HUES64 (cell line): ENCODE measurements at regions not wholly inside any gene's neighbourhood (a gene's known extent, or its start where the extent isn't known, plus 50 kb on each side); places are given as distances from the start of the nearest gene placed in this dataset.
"Not testable (repeated sequence)": the region's sequence is repeated elsewhere in the genome, so short reads cannot be mapped to it uniquely, and the experiment has no call there.

Source experiments
- H3K27ac ChIP-seq: 2 replicates; pipeline ENCODE4 v1.7.0; 2013; ENCODE audit warnings: low read depth, low read length, inconsistent platforms
- H3K27me3 ChIP-seq: 2 replicates; pipeline ENCODE4 v1.6.1; 2013; ENCODE audit warnings: mild to moderate bottlenecking, low read length; ENCODE audit not compliant: insufficient read depth
- H3K36me3 ChIP-seq: 2 replicates; pipeline ENCODE4 v1.6.1; 2013; ENCODE audit warnings: mild to moderate bottlenecking, low read length; ENCODE audit not compliant: insufficient read depth
- H3K4me1 ChIP-seq: 2 replicates; pipeline ENCODE4 v1.6.1; 2013; ENCODE audit warnings: mild to moderate bottlenecking, low read length, moderate library complexity; ENCODE audit not compliant: insufficient read depth
- H3K4me3 ChIP-seq: 2 replicates; pipeline ENCODE4 v1.5.1; 2013; ENCODE audit warnings: mild to moderate bottlenecking, low read length, moderate library complexity
- H3K9ac ChIP-seq: 2 replicates; pipeline ENCODE4 v1.6.1; 2013; ENCODE audit warnings: mild to moderate bottlenecking, low read depth, low read length
- H3K9me3 ChIP-seq: 2 replicates; pipeline ENCODE4 v1.6.1; 2013; ENCODE audit warnings: low read depth, low read length; ENCODE audit not compliant: insufficient read depth
- WGBS: fragments of 150-250, 120-280 bp; methylation state at CpG from one replicate; pipeline ENCODE4 v1.1.7; 2013; ENCODE audit warnings: missing lambda C conversion rate; 5-methylcytosine and 5-hydroxymethylcytosine counted together

DNA sequence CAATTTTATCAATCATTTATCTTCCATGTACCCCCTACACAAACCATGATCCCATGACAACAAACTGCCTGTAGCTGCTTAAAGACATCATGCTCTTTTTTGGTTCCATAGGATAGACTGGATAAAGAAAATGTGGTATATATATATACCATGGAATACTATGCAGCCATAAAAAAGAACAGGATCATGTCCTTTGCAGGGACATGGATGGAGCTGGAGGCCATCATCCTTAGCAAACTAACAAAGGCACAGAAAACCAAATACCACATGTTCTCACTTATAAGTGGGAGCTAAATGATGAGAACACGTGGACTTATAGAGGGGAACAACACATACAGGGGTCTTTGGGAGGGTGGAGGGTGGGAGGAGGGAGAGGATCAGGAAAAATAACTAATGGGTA is 577.2 kb downstream of the KCNJ2 start:
- H3K9me3 ChIP-seq, H3K4me1 ChIP-seq, H3K4me3 ChIP-seq, H3K27ac ChIP-seq, H3K9ac ChIP-seq, H3K36me3 ChIP-seq, H3K27me3 ChIP-seq: not testable (repeated sequence)
- 94% methylated on average over 1 of the region's 1 CpG for whole genome bisulfite sequencing

DNA sequence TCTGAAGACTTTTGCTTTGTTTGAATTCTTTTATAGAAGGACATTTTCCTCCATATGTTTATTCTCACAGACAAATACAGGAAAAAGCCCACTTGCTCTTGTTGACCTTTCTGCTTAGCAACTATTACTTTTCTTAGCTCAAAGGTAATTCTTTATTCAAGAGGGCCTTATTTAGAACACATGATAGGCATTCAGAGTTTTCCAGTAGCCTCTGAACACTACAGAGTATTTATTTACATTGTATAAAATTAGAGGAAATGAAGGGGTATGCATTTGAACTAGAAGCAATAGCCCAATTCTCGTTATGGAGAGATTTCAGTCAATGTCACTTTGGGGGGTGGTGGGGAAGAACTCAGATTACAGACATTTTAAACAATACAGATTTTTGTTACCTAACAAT is 581.7 kb downstream of the KCNJ2 start:
- no peak overlapping the region for H3K27ac ChIP-seq
- no peak overlapping the region for H3K4me3 ChIP-seq
- H3K27me3 ChIP-seq, result no peaks in the 10 kb centered on the region
- H3K4me1 ChIP-seq, result no peaks in the 10 kb centered on the region
- no CpG with 5 or more reads among the region's 1 CpG for WGBS
- no peaks in the 10 kb centered on the region for H3K9me3 ChIP-seq
- H3K9ac ChIP-seq, result no peak overlapping the region
- no peaks in the 10 kb centered on the region for H3K36me3 ChIP-seq

DNA sequence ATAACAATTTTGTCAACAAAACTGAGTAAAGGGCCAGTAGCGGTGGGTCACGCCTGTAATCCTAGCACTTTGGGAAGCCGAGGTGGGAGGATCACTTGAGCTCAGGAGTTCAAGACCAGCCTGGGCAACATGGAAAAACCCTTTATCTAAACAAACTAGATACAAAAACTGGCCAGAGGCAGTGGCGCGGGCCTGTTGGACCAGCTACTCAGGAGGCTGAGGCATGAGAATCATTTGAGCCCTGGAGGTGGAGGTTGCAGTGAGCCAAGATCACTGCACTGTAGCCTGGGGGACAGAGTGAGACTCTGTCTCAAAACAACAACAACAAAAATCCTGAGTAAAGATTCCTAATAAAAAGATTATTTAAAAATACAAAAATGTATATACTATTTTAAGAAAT is 583.1 kb downstream of the KCNJ2 start:
- not testable (repeated sequence) for H3K4me1 ChIP-seq, H3K27ac ChIP-seq, H3K4me3 ChIP-seq, H3K9ac ChIP-seq, H3K36me3 ChIP-seq, H3K27me3 ChIP-seq, H3K9me3 ChIP-seq
- whole genome bisulfite sequencing, result 96% methylated on average over 5 of the region's 5 CpGs

- no peaks in the 10 kb centered on the region for H3K4me1 ChIP-seq
- no peak overlapping the region for H3K9ac ChIP-seq
- no peaks in the 10 kb centered on the region for H3K9me3 ChIP-seq
- no peak overlapping the region for H3K4me3 ChIP-seq
- no peak overlapping the region for H3K27ac ChIP-seq
- 93% methylated on average over 1 of the region's 1 CpG for WGBS
- no peaks in the 10 kb centered on the region for H3K27me3 ChIP-seq
- H3K36me3 ChIP-seq, result no peaks in the 10 kb centered on the region
Measured at GRCh38 chr17:70752966-70753467, 583.7 kb downstream of the KCNJ2 start.

DNA sequence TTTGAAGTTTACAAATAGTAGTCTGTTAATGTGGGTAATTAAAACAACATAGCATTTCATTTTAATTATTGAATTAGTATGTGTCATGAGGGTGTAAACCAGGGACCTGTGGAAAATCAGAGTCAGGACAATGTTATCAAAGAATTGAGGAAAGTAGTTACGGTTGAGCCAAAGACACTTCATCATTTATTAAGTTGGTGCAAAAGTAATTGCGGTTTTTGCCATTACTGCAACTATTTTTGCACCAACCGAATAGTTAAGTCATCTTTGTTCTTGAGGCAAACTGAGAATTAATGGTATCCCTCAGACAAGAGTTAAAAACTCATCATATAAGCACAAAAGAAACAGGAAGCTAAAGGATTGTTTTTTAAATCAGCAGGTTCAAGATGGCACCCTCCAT is 593.7 kb downstream of the KCNJ2 start:
- Histone ChIP-seq H3K4me1 (no peaks in the 10 kb centered on the region), H3K4me3 (no peak overlapping the region), H3K36me3 (no peaks in the 10 kb centered on the region), H3K9me3 (no peaks in the 10 kb centered on the region), H3K27ac (no peak overlapping the region), H3K27me3 (no peaks in the 10 kb centered on the region), H3K9ac (no peak overlapping the region)
- WGBS, result 100% methylated on average over 3 of the region's 3 CpGs

GRCh38 chr17:70767102-70767701 is 597.9 kb downstream of the KCNJ2 start:
- H3K27me3 ChIP-seq, result no peaks in the 10 kb centered on the region
- no peak overlapping the region for H3K27ac ChIP-seq
- WGBS, result 90% methylated on average over 1 of the region's 2 CpGs
- no peaks in the 10 kb centered on the region for H3K9me3 ChIP-seq
- H3K4me3 ChIP-seq, result no peak overlapping the region
- no peak overlapping the region for H3K9ac ChIP-seq
- no peaks in the 10 kb centered on the region for H3K36me3 ChIP-seq
- H3K4me1 ChIP-seq, result no peaks in the 10 kb centered on the region

DNA sequence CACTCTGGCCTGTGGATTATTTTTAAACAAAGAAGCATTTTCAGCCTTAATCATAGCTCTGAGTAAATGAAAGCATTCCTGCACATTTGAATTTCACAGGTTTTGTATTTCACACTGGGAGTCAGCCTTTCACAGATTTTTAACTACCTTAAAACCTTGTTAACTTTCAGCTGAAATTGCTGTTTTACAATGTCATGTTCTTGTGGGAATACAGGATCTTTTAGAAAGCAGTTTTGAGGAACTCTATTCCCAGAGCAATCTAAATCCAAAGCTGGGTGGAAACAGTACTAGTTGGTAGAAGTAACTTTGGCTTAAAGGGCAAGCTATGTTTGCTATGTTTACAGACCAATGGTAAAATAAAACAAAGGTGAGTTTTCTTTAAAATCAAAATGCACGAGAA is 600.6 kb downstream of the KCNJ2 start:
- no peaks in the 10 kb centered on the region for H3K4me1 ChIP-seq
- H3K9me3 ChIP-seq, result no peaks in the 10 kb centered on the region
- 86% methylated on average over 1 of the region's 1 CpG for WGBS
- no peaks in the 10 kb centered on the region for H3K36me3 ChIP-seq
- H3K9ac ChIP-seq, result no peak overlapping the region
- no peak overlapping the region for H3K4me3 ChIP-seq
- no peak overlapping the region for H3K27ac ChIP-seq
- no peaks in the 10 kb centered on the region for H3K27me3 ChIP-seq

GRCh38 chr17:70771804-70772386 is 602.6 kb downstream of the KCNJ2 start:
- no peaks in the 10 kb centered on the region for H3K9me3 ChIP-seq
- no peak overlapping the region for H3K27ac ChIP-seq
- no peaks in the 10 kb centered on the region for H3K27me3 ChIP-seq
- WGBS, result 96% methylated on average over 14 of the region's 14 CpGs
- H3K36me3 ChIP-seq, result no peaks in the 10 kb centered on the region
- no peak overlapping the region for H3K4me3 ChIP-seq
- no peak overlapping the region for H3K9ac ChIP-seq
- no peaks in the 10 kb centered on the region for H3K4me1 ChIP-seq

DNA sequence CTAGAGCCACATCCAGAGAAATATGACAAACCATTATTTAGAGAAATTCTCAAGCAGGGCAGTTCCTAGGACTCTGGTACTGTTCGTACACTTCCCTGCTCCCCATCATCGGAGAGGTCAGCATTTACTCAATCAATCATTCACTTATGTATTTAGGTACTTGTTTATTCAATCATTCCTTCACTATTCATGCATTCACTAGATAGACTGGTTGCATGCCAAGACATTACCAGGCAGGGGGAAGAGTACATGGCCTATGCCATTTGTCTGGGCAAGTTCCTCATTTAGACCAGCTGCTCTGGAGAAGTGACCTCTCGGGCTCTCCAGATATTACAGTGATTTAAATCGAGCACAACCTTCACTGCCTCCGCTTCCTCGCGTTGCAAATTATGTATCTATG is 603.4 kb downstream of the KCNJ2 start:
- Histone ChIP-seq H3K9me3 (no peaks in the 10 kb centered on the region), H3K27me3 (no peaks in the 10 kb centered on the region), H3K36me3 (no peaks in the 10 kb centered on the region), H3K4me3 (no peak overlapping the region), H3K27ac (no peak overlapping the region), H3K9ac (no peak overlapping the region), H3K4me1 (no peaks in the 10 kb centered on the region)
- WGBS, result 92% methylated on average over 4 of the region's 7 CpGs

DNA sequence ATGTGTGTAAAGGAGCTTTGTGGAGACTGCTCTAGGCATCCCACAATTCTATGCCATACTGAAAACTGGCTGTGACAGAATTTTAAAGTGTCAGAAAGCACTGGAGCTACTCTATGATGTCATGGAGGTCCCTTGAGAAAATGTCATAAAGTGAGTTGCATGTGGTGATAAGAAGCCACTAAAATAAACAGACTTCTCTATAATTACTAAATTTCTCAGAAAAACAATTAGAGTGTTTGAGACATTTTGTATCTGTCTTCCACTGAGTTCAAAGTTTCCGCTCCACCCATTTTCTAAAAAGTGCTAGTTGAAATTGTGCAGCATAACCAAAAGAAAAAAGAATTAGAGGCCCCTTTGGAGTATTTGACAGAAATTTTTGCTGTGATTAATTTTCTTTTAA is 603.9 kb downstream of the KCNJ2 start:
- Histone ChIP-seq H3K36me3 (no peaks in the 10 kb centered on the region), H3K27ac (no peak overlapping the region), H3K9me3 (no peaks in the 10 kb centered on the region), H3K27me3 (no peaks in the 10 kb centered on the region), H3K4me1 (no peaks in the 10 kb centered on the region), H3K9ac (no peak overlapping the region), H3K4me3 (no peak overlapping the region)
- 100% methylated on average over 1 of the region's 1 CpG for WGBS

- no peaks in the 10 kb centered on the region for H3K36me3 ChIP-seq
- no peak overlapping the region for H3K9ac ChIP-seq
- H3K27ac ChIP-seq, result no peak overlapping the region
- no peak overlapping the region for H3K4me3 ChIP-seq
- H3K4me1 ChIP-seq, result no peaks in the 10 kb centered on the region
- H3K9me3 ChIP-seq, result no peaks in the 10 kb centered on the region
- H3K27me3 ChIP-seq, result no peaks in the 10 kb centered on the region
Measured at GRCh38 chr17:70774339-70775117, 605.2 kb downstream of the KCNJ2 start.
